ENCODE measurements at regions not wholly inside any gene's neighbourhood (a gene's known extent, or its start where the extent isn't known, plus 50 kb on each side); places are given as distances from the start of the nearest gene placed in this dataset.
A peak's percentile ranks its signal among the peaks of the same experiment; 100 is the strongest.
"Not testable (repeated sequence)": the region's sequence is repeated elsewhere in the genome, so short reads cannot be mapped to it uniquely, and the experiment has no call there.

- DNase-seq (ENCODE audit: low read depth), result no peak
These were observed 168.4 kb downstream of the ZIC4 start for GRCh38 chr3:147237991-147238390.

- DNase-seq (ENCODE audit: low read depth), result not testable (repeated sequence)
These were observed 174.4 kb downstream of the ZIC4 start for GRCh38 chr3:147231980-147232379.

- DNase-seq (ENCODE audit: low read depth), result no peak
These were observed 175.2 kb downstream of the ZIC4 start for GRCh38 chr3:147231111-147231510.

- no peak for DNase-seq (ENCODE audit: low read depth)
These were observed 184.1 kb downstream of the ZIC4 start for GRCh38 chr3:147222291-147222690.

GRCh38 chr3:147218965-147219364, 187.4 kb downstream of the ZIC4 start:
- no peak for DNase-seq (ENCODE audit: low read depth)

- DNase-seq (ENCODE audit: low read depth), result no peak
These were observed 190.1 kb downstream of the ZIC4 start for GRCh38 chr3:147216143-147216673.

GRCh38 chr3:147215660-147216059, 190.7 kb downstream of the ZIC4 start:
- no peak for DNase-seq (ENCODE audit: low read depth)

GRCh38 chr3:147213633-147214032, 192.7 kb downstream of the ZIC4 start:
- no peak for DNase-seq (ENCODE audit: low read depth)

GRCh38 chr3:147210676-147211075, 195.7 kb downstream of the ZIC4 start:
- DNase-seq (ENCODE audit: low read depth), result no peak

GRCh38 chr3:147201086-147201485, 205.3 kb downstream of the ZIC4 start:
- DNase-seq (ENCODE audit: low read depth), result no peak

- DNase-seq (ENCODE audit: low read depth), result no peak
These were observed 205.8 kb downstream of the ZIC4 start for GRCh38 chr3:147200545-147200944.

- DNase-seq (ENCODE audit: low read depth), result no peak
These were observed 208.6 kb downstream of the ZIC4 start for GRCh38 chr3:147197739-147198138.

GRCh38 chr3:147195887-147196286, 210.5 kb downstream of the ZIC4 start:
- DNase-seq (ENCODE audit: low read depth), result no peak

- peak; percentile 45 for DNase-seq (ENCODE audit: low read depth)
These were observed 214.5 kb downstream of the ZIC4 start for GRCh38 chr3:147191795-147192385.

GRCh38 chr3:147189016-147189415, 217.3 kb downstream of the ZIC4 start:
- DNase-seq (ENCODE audit: low read depth), result no peak

GRCh38 chr3:147187687-147188086, 218.7 kb downstream of the ZIC4 start:
- no peak for DNase-seq (ENCODE audit: low read depth)

- no peak for DNase-seq (ENCODE audit: low read depth)
These were observed 220.6 kb downstream of the ZIC4 start for GRCh38 chr3:147185781-147186180.

- no peak for DNase-seq (ENCODE audit: low read depth)
These were observed 221.5 kb downstream of the ZIC4 start for GRCh38 chr3:147184794-147185193.

GRCh38 chr3:147173257-147173656, 233.1 kb downstream of the ZIC4 start:
- no peak for DNase-seq (ENCODE audit: low read depth)

GRCh38 chr3:147162743-147163142, 243.6 kb downstream of the ZIC4 start:
- DNase-seq (ENCODE audit: low read depth), result no peak

- DNase-seq (ENCODE audit: low read depth), result no peak
These were observed 244.5 kb downstream of the ZIC4 start for GRCh38 chr3:147161833-147162232.

- no peak for DNase-seq (ENCODE audit: low read depth)
These were observed 245.4 kb downstream of the ZIC4 start for GRCh38 chr3:147160984-147161383.

GRCh38 chr3:147159141-147159540, 247.2 kb downstream of the ZIC4 start:
- no peak for DNase-seq (ENCODE audit: low read depth)

GRCh38 chr3:147157631-147158030, 248.7 kb downstream of the ZIC4 start:
- peak; percentile 35 for DNase-seq (ENCODE audit: low read depth)

Measured in GM04504 (cell line).